Fibroblast of skin of left biceps (primary cell): ENCODE measurements at regions not wholly inside any gene's neighbourhood (a gene's known extent, or its start where the extent isn't known, plus 50 kb on each side); places are given as distances from the start of the nearest gene placed in this dataset.
A peak's percentile ranks its signal among the peaks of the same experiment; 100 is the strongest.

ENCODE experiments used
- DNase-seq, 2 experiments: peaks; one replicate each; pipeline ENCODE4 v3.0.0-alpha.2; 2013; ENCODE audit warnings: low read depth in 2 of 2

DNA sequence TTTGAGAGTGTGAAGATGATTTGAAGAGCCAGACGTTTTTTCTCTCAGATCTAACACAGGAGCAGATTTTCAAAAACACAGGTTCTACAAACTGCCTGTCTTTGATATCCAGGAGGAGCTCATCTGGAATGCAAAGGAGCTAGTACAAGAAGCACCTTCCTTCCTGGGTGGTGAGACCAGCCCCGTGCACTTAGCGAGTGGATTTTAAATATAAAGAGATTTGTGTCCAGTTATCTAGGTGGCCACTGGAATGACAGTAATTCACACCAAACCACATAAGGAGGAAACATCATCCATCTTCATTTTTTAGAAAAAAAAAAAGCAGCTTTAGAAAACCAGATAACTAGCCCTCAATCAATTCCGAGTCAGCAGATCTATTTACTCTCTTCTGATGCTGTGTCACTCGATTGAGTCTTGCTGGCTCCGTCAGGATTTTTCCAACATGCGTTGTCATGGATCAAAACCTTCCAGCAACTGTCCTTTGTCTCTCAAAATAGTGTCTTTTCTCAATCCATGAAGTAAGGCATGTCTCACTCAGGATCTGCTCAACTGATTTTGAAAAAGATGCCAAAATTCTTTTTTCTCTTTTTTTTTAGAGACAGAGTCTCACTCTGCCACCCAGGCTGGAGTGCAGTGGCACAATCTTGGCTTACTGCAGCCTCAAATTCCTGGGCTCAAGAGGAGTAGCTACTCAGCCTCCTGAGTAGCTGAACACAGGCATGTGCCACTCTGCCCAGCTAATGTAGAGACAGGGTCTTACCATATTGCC, 451.2 kb upstream of the PSMD7 start:
- no peak for DNase-seq

DNA sequence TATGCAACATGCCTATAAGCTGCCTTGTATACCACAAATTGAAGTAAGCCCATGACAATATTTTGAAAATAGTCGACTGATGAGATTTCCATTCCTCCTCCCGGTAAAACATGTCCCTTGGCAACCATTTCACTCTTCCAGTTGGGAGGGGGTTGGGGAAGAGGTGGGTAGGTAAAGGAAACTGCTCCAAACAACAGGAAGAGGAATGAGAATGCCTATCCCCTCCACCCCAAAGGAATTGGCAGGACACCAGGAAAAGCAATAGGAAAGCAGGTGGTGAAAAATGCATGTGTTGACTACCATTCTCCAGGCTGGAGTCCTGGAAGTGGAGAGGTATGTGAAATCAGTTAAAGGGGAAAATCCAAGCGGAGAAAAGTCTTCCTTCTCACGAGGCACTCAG, 455.9 kb upstream of the PSMD7 start:
- no peak for DNase-seq

DNA sequence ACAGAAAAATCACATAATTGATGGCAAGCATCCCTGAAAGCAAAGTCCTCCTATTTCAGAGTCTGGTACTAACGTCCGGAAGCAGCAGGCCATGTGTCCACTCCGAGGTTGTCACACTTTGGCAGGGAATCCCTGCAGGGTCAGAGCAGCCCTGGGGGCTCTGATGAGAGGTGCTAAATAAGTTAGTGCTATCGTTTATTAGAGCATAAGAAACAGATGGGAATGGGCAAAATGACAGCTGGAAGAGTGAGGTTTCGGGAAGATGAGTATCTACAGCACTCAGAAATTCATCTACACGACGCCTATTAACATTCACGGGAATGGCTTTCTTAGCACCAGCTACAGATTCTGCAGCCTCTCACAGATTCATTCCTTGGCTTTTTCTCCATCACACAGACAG, 465.4 kb upstream of the PSMD7 start:
- no peak for DNase-seq

DNA sequence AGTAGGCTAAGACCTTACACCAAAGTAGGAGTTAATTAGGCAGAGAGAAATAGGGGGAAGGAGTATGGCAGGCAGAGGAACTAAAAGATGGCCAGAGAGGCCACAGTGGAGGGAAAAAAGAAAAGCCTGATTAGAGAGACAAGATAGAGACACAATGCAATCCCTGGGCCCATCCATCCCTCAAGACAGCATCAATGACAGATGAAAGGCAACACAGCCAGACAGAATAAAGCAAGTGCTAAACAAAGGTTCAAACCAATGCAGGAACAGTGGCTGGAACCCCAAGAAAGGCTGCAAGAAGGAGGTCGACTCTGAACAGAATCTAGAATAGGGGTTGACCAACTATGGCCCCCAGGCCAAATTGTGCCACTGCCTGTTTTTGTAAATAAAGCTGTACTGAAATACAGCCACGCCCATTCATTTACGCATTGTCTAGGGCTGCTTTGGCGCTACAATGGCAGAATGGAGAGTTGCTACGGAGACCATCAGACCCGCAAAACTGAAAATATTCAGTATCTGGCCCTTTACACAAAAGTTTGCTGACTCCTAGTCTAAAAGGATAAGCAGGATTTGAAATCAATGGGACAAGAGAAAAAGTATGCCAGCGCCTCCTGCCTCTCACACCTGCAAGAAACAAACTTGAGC, 473.3 kb upstream of the PSMD7 start:
- DNase-seq, result no peak

DNA sequence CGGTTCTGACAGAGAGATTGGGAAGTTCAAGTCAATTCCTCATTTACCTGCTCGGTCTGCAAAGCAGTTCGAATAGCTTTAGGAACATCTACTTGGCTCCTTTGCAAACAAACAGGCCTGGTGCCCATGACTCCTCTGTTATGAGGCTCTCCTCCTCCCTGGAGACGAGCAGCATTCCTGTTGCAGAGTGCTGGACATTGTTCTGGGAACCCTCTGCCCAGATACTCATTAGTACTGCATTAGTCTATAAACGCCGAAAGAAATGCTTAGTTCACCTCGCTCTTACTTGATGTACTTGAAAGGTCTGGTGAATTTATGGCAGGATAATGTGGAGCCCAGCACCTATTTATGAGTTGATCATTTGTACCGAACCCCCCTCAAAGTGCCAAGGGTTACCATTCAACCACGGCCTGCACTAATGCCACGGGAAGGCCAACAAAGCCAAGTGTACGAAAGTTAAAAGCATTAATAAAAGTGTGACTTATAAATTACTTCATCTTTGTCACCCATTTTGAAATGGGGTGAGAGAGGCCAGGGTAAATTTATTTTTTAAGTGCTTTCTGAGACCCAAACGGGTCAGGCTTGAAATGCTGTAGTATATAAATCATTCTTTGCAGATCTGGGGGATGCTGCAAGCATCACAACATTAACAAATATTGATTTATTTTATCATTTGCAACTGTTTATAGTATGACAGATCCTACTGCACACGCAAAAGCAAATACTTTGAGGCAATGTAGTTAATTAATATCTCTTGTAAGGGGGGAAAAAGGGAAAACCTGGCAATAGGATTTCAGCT, 478.9 kb upstream of the PSMD7 start:
- DNase-seq, result no peak

DNA sequence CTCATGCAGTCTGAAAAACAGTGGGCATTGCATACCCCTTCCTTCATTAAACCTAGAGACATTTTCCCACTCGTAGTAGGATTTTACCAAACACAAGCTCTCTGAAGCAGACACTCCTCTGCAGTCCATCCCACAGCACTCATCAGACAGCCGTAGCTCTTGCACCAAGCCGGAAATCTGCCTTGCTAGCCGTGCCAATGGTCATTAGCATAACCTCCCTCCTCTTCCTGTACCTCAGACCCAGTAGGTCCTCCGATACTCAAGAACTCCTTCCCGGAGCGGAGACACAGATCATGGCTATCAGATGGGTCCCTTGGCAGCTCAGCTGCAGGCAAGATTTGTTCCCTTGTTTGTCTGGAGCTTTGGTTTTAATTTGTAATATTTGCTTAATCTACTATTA, 483.1 kb upstream of the PSMD7 start:
- DNase-seq, result no peak

DNA sequence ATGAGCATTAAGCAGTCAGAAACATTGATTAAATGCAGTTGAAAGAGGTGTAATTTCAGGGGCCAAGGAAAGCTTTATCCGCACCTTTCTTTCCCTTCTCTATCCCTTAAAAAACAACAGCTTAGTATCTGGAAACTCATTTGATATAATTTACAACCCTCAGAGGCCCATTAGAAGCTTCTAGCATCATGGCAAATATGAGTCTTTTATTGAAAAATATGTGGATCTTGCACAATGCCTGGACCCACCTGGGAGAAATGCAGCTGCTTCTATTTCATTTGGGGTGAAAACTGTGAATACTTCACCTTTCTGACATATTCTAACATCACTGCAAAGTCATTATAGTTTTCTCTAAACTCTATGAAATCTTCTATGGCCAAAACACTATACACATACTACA, 492.2 kb upstream of the PSMD7 start:
- DNase-seq, result no peak

DNA sequence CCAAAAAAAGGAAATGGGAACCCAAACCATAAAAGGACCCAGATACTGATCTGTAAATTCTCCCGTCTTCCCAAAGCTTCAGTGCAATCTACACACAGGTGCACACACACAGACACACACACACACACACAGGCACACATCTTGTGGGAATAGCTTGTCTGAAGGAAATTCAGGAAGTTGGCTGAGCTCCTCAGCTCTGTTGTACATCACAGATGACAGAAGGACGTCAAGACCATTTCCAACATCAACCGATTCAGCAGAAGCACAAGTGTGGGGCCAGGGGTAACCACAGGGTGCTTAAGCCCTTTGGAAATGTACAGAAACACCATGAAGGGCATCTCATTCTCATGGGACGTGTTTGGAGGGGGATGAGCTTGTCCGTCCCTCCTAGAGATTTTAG, 498.1 kb upstream of the PSMD7 start:
- no peak for DNase-seq

DNA sequence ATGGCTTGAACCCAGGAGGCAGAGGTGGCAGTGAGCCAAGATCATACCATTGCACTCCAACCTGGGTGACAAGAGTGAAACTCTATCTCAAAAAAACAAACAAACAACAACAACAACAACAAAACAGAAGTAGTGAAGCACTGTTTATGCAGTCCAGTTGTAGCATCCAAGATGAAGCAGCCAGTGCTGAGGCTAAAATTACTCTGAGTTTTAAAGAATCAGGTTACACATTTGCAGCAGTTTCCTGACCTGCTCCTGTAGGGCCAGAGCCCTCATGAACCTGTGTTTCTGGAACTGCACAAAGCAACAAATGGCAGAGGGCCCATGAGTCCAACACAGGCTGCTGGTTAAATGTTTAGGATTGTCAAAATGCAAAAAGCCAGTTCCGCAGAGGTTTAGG, 499.5 kb upstream of the PSMD7 start:
- no peak for DNase-seq

DNA sequence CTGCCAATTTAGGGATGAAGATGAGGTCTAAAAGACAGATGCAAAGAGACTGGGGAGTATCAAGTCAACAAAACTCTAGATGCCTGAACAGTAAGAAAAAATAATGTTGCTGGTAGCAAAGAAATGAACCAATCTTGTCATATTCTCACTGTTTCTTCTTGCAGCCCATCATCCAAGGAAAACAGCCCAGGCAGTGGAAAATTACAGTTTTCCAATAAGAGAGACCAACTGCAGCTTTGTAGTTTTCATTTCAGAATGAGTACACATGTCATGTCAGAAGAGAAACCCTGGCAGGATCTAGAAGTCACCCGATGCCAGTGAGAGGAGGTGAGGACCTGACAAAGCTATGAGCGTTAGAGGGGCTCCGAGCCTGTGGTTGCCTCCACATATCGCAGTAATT, 500.4 kb upstream of the PSMD7 start:
- DNase-seq, result no peak

DNA sequence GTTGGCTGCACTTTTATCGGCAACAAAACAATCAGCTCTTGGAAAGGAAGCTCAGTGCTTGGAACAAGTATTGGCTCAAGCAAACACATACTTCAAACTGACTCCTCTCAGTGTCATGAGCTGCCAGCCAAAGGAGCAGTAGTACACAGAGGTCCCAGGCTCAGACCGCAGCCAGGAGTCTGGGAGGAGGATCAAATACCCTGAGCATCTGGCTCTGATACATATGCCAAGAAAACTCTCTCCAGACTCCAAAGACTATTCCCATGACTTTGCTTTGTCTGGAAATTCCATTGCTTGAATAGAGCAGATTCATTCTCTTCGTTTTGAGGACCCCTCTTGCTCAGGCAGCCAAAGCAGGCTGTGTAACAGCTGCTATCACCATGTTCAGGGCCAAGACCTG, 501.6 kb upstream of the PSMD7 start:
- no peak for DNase-seq

DNA sequence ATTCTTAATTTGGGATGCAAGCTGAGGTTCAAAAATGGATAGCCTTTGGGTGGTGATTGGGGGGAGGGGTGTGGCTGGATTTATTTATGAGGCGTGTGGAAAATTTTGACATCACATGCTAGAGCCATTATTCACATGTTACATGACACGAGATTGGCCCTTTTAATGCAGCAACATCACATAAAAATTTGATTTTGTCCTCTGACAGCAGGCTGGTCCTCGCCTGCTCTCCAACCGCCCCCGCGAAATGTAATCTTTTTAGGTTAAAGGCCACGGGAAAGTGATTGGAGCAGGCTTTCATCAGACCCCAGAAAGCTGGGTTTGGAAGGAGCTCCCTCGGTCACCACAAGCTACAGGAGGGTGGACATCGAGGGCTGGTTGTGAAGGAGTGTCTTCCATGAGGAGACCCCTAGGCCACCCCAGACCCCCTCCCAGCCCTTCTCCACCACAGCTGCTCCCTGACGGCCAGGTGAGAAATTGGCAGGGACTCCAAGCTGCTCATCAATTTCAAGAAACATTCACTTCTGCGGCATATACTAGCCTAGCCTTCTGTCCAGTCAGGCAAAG, 502.7 kb upstream of the PSMD7 start:
- no peak for DNase-seq

DNA sequence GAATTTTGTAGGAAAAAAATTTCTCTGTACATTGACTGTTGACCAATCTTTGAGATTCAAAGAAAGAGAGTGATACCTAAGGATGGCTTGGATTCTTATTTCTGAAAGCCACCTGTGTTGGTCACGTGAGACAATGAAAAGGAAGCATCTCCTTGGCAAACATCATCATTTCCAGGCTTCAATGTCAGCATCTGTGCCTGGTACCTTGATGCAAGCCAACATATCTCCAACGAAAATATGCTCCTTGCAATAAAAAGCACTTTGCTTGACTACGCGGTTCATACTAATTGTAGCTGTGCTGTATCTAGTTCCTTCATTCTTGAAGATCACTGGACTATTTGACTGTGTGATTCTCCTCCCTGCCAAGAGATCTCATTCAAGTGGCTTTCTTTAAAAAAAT, 503.4 kb upstream of the PSMD7 start:
- no peak for DNase-seq

DNA sequence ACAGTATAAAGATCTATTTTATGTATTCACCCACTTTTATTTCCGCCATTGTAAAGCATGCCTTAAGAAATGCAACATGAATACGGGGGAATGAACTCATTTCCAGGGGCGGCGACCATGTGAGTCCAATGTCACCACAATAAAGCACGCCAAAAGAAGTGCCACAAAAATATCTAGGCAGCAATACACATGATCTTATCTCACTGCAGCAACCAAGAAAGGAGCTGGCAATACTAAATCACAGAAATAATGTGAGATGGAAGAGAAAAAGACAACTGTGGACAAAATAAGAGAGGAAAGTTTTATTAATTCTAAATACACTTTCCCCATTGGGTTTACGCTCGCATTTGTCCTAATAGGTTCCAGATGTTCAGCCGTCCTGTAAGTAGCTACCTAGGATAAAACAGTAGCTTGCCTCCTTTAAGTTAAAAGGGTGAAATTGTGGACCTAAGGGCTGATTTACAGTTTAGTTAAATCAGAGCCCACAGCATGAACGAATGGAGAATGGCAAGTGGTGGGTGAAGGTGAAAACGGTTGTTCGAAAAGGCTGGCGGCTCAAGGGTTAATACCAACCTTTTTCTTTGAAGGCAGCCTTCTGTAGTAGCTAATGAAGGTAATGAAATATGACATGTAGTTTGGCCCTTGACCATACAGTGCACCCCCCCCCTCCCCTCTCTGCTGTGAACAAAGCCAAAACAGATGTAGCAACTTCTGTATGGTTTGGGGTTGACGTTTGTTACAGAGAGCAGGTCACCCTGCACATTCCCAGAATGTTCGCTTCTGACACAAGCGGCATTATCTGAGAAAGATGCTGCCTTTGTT, 504.2 kb upstream of the PSMD7 start:
- no peak for DNase-seq

DNA sequence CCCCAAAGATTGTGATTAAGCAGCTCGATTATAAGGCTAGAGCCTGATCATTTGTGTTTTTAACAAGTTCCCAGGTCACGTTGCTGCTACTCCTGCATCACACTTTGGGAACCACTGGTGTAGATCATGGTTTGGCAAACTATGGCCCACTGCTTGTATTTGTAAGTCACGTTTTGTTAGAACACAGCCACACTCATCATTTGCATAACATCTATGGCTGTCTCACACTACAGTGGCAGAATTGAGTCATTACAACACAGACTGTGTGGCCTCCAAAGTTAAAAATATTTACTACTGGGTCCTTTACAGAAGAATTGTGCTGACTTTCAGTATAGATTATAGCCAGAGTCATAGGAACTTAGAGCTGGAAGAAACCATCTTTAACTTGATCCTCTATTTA, 515.3 kb upstream of the PSMD7 start:
- no peak for DNase-seq

DNA sequence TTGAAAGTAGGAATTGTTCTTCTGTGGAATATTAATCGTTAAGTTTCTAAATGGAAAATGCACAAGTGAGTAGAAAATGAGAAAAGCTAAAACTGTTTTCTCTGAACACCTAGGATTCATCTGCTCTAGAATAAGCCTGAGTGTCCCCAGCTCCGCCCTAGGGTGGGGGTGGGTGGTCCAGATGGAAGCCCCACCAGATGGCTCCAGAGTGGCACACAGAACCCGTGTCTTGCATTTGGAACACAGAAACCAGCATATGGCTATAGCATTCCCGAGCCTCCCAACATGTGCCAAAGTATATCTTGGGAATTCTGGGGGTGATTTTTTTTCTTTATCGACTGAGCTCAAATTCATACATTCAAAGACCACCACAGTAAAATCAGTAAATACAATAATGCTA, 517.7 kb upstream of the PSMD7 start:
- no peak for DNase-seq

DNA sequence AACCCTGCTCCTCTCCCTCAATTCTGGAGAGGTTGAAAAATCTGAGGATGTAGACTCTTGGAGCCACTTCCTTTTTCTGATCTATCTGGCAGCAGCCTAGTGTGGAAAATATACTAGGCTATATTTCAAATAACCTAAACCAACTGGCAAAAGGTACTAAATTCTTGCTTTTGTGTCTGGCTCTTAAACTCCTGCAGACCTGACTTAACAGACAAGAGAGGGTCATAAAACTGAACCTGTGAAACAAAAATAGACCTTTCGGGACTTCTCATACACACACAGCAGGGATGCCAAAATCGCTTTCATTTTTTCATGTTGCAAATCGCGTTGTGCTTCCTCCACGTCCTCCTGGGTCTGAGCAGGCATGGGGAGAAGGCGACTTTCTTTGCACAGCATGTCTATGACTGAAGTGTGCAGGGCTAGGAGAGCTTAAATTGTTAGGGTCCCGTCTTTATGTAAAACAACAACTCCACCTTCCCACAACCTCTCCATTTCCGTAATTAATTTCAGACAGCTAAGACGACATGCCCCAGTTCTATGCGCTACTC, 520.7 kb upstream of the PSMD7 start:
- no peak for DNase-seq

DNA sequence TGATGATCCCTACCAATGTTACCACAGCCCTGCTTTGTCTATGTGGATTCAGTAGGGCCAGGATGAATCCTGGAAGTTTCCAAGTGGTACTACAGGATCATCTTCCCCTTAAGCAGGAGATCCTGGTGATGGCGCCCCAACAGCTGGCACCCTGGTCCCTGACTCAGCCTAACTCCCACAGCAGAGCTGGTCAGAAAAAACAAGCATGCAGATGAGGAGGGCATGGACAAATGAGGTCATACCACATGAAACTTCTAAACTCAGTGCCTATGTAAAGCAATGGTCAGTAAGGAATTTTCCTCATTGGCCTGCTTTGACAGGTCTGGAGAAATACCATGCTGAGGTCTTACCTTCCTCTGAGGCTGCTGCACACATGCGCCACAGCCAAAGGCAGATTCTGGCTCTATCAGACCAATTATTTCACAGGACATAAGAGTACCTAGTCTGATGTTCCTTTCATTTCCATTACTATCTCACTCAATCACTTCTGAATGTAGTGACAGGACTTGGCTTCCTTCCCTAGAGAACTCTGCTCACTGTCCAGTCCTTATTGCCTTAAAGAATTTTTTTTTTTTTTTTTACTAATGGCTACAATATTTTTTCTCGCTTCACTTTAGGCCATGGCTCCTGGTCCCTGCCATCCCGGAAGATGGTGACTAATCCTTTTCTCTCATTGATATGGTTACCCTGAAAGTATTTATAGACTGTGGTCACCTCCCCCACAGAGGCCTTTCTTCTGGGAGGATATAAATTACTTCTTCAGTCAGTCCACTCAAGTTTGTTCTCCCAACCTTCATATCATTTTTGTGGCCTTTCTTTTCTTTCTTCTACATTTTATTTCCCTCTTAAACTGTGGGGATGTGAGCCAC, 525.2 kb upstream of the PSMD7 start:
- DNase-seq, result peak in 1 of 2 experiments; percentile 25

DNA sequence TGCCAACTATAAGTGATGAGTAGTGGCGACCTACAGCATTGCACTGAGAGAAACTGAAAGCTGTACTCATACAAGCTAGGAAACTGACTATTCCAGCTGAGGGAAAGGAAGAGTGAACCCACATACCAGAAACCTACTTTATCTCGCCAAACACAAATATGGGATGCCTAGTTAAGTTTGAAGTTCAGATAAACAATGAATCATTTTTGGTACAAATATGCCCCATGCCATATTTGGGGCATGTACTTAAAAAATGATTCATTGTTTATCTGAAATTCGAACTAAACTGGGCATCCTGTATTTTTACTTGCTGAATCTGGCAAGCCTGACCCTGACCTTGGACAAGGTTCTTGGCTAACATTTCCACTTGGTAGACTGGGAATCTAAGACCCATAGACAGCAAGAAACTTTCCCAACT, 527.8 kb upstream of the PSMD7 start:
- DNase-seq, result no peak

DNA sequence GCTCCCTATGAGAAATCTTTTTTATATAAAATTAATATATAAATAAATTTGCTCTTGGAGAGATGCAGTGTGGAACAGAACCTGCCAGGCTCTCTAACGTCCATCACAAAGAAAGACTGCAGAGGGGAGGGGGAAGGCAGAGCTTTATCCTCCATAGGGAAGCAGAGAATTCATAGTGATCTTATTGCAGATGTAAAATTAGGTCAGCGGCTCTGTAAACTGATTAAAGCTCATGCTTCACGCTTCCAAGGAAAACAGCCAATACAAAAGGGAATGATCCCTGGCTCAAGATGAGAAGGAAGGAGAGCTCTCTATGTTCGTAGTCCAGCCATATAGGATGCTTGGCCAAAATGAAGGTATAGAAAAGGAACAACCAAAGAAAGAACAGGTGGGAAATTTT, 532.3 kb upstream of the PSMD7 start:
- DNase-seq, result no peak
